GM12875 (cell line): ENCODE measurements at regions not wholly inside any gene's neighbourhood (a gene's known extent, or its start where the extent isn't known, plus 50 kb on each side); places are given as distances from the start of the nearest gene placed in this dataset.

Experiments
- H3K4me3 ChIP-seq: one replicate; pipeline ENCODE4 v1.5.1; 2011; ENCODE audit warnings: low read depth, low read length, control low read depth
- CTCF ChIP-seq: IDR thresholded peaks from 2 replicates; pipeline ENCODE4 v1.5.1; 2011; ENCODE audit warnings: low read depth, mild to moderate bottlenecking, control low read depth, inconsistent platforms, low read length, moderate library complexity, borderline replicate concordance; ENCODE audit not compliant: insufficient read depth

GRCh38 chr1:184225283-184226099 lies 161.3 kb upstream of the C1orf21 start:
- H3K4me3 ChIP-seq = no peak overlapping the region
- no peak for TF ChIP-seq CTCF

DNA sequence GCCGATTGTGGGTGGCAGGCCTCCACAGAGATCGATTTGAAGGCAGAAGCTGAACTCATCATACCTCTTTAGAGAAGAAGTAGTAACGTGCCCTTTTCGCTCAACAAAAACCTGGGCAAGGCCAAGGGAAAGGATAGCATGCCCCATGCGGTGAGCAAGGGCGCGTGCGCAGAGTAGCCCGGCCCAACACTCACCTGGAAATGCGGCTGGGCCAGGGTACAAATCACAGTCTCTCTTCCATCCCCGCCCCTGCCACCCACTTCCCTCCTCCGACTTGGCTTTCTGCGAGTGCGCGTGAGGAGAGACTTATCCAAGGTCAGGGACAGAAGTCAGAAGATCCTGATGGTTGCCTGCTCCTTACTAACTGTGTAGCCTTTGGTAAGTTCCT lies 160.7 kb upstream of the C1orf21 start:
- H3K4me3 ChIP-seq = no peak overlapping the region
- TF ChIP-seq CTCF = no peak

- no peak for TF ChIP-seq CTCF
- no peak overlapping the region for H3K4me3 ChIP-seq
Observed at GRCh38 chr1:184228558-184228957, 158.3 kb upstream of the C1orf21 start.

- no peak for TF ChIP-seq CTCF
Observed at GRCh38 chr1:184237588-184237987, 149.2 kb upstream of the C1orf21 start.

DNA sequence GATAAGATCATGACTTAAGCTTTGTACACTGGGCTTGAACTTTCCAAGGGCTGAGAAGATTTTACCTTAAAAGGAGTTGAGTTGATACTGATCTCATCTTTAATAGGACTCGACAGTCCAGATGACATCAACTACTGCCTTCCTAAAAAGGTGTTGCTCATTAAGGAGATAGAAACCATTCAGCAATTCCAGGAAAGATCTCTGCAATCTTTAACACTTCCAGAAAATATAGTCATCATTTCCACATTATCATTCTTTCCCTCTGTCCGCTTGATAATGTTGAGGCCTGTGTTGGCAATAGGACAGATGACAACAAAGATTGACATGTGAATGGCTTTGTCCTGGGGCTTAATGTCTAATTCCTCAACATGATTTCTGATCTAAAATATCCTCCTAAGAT lies 145.4 kb upstream of the C1orf21 start:
- no peak overlapping the region for H3K4me3 ChIP-seq
- TF ChIP-seq CTCF = no peak

More at GRCh38 chr1:184237588-184237987, 149.2 kb upstream of the C1orf21 start:
- no peak overlapping the region for H3K4me3 ChIP-seq

DNA sequence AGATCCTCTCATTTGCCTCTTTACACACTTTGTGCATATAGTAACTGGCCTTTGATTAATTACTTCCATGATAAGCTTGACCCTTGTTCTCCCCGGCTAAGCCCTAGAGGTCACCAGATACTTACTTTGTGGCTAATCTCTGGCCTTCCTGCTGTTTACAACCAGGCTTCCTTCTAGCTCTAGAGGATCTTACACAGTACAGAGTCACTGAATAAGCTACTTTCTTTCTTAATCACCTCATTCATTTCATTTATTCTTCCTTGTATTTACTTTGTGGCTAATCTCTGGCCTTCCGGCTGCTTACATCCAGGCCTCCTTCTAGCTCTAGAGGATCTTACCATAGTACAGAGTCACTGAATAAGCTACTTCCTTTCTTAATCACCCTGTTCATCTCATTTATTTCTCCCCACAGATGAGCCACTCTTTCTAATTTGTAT lies 144.3 kb upstream of the C1orf21 start:
- TF ChIP-seq CTCF = no peak
- no peak overlapping the region for H3K4me3 ChIP-seq

DNA sequence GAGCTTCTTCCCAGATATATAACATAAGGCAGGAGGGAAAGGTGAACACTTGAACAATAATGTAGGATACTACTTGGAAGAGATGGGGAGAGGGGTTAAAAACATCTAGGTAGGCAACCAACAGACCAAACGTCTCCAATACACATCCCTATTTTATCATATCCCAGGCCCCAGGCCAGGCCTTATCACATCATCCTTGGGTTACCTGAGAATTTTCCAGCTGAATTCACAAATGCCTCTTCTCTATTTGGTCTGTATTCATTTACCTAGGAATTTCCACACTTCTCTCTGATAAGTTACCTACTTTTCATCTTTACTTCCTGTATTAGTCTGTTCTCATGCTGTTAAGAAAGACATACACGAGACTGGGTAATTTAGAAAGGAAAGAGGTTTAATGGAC lies 141.9 kb upstream of the C1orf21 start:
- no peak for TF ChIP-seq CTCF
- no peak overlapping the region for H3K4me3 ChIP-seq
